A549 (cell line): ENCODE measurements at regions not wholly inside any gene's neighbourhood (a gene's known extent, or its start where the extent isn't known, plus 50 kb on each side); places are given as distances from the start of the nearest gene placed in this dataset.

Source experiments
- CTCF ChIP-seq: fragments of >200 bp; sonication (Bioruptor Twin); formaldehyde crosslinking; IDR thresholded peaks from 3 replicates; pipeline ENCODE4 v1.5.1; 2016
- MAX ChIP-seq: IDR thresholded peaks from 2 replicates; pipeline ENCODE4 v1.6.1; 2012
- MAZ ChIP-seq: fragments of 150-350 bp; IDR thresholded peaks from 2 replicates; pipeline ENCODE4 v1.6.1; 2014; ENCODE audit warnings: antibody characterized with exemption, low read depth, low read length, borderline replicate concordance
- MYC ChIP-seq: IDR thresholded peaks from 2 replicates; pipeline ENCODE4 v1.6.1; 2012; ENCODE audit warnings: mild to moderate bottlenecking, inconsistent platforms, low read length, improper control_type of control experiment, borderline replicate concordance
- NPAS2 ChIP-seq: fragments of 250-450 bp; sonication (Bioruptor Pico); IDR thresholded peaks from 2 replicates; pipeline ENCODE4 v1.8.0; 2022; ENCODE audit warnings: mild to moderate bottlenecking, moderate library complexity, borderline replicate concordance
- POLR2A ChIP-seq: IDR thresholded peaks from 2 replicates; pipeline ENCODE4 v1.6.1; 2012; ENCODE audit warnings: mild to moderate bottlenecking, low read length
- ZFP36 ChIP-seq: fragments of 450-650 bp; IDR thresholded peaks from 2 replicates; pipeline ENCODE4 v1.6.1; 2014; ENCODE audit warnings: borderline replicate concordance; ENCODE audit not compliant: partially characterized antibody
- TF ChIP-seq, protein P1 (sequence below): fragments of 200-600 bp; sonication (generic); IDR thresholded peaks from 2 replicates; pipeline ENCODE4 v1.6.1; 2016; ENCODE audit warnings: antibody characterized with exemption, mild to moderate bottlenecking, moderate library complexity

DNA sequence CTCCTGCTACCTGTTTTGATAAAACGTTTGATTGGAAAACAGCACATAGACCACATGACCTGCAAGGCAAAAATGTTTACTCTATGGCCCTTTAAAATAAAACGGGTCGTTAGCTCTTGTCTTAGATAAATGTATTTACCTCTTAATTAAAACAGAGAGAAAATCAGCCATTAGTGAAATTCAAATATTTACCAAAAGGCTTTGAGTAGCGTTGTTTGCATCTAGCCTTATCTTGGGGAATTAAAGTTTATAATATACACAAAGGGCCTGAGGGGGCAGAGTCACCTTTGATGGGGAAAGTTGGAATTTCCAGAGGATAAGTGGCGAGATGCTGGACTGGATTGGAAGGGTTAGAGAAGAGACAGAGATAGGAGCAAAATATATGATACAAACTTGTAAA is 111.3 kb downstream of the FBXO4 start:
- TF ChIP-seq CTCF (no peak), NPAS2 (CRISPR knock-in tag) (no peak), MAX (no peak), ZFP36 (no peak), MAZ (no peak), MYC (no peak), POLR2A (no peak)
- TF ChIP-seq, protein P1, sequence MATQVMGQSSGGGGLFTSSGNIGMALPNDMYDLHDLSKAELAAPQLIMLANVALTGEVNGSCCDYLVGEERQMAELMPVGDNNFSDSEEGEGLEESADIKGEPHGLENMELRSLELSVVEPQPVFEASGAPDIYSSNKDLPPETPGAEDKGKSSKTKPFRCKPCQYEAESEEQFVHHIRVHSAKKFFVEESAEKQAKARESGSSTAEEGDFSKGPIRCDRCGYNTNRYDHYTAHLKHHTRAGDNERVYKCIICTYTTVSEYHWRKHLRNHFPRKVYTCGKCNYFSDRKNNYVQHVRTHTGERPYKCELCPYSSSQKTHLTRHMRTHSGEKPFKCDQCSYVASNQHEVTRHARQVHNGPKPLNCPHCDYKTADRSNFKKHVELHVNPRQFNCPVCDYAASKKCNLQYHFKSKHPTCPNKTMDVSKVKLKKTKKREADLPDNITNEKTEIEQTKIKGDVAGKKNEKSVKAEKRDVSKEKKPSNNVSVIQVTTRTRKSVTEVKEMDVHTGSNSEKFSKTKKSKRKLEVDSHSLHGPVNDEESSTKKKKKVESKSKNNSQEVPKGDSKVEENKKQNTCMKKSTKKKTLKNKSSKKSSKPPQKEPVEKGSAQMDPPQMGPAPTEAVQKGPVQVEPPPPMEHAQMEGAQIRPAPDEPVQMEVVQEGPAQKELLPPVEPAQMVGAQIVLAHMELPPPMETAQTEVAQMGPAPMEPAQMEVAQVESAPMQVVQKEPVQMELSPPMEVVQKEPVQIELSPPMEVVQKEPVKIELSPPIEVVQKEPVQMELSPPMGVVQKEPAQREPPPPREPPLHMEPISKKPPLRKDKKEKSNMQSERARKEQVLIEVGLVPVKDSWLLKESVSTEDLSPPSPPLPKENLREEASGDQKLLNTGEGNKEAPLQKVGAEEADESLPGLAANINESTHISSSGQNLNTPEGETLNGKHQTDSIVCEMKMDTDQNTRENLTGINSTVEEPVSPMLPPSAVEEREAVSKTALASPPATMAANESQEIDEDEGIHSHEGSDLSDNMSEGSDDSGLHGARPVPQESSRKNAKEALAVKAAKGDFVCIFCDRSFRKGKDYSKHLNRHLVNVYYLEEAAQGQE = no peak
